Spinal cord (tissue), 9 donors: ENCODE measurements at regions not wholly inside any gene's neighbourhood (a gene's known extent, or its start where the extent isn't known, plus 50 kb on each side); places are given as distances from the start of the nearest gene placed in this dataset.
A peak's percentile ranks its signal among the peaks of the same experiment; 100 is the strongest.

ENCODE experiments used
- DNase-seq, 6 donors: peaks; one replicate each; pipeline versions ENCODE4 v3.0.0 to v3.0.0-alpha.2; 2013 to 2015; ENCODE audit warnings: low spot score in 6 of 6, low read depth in 4 of 6
- H3K27ac ChIP-seq: one replicate; pipeline ENCODE4 v1.5.1; 2013; ENCODE audit warnings: low read depth, low read length, control low read depth
- H3K27me3 ChIP-seq: one replicate; pipeline ENCODE4 v1.6.1; 2013; ENCODE audit warnings: low read length; ENCODE audit not compliant: control insufficient read depth, insufficient read depth
- H3K36me3 ChIP-seq: one replicate; pipeline ENCODE4 v1.6.1; 2013; ENCODE audit warnings: low read length; ENCODE audit not compliant: control insufficient read depth, insufficient read depth
- H3K4me1 ChIP-seq: one replicate; pipeline ENCODE4 v1.6.1; 2013; ENCODE audit warnings: low read length; ENCODE audit not compliant: control insufficient read depth, insufficient read depth
- H3K4me3 ChIP-seq: one replicate; pipeline ENCODE4 v1.5.1; 2013; ENCODE audit warnings: low read depth, low read length, control low read depth
- H3K9me3 ChIP-seq: one replicate; pipeline ENCODE4 v1.6.1; 2013; ENCODE audit warnings: low read length; ENCODE audit not compliant: control insufficient read depth, insufficient read depth
- WGBS: methylation state at CpG from one replicate; pipeline ENCODE4 v1.1.5; 2013; ENCODE audit warnings: missing lambda C conversion rate; ENCODE audit not compliant: insufficient coverage; 5-methylcytosine and 5-hydroxymethylcytosine counted together
- donor health status: healthy.

DNA sequence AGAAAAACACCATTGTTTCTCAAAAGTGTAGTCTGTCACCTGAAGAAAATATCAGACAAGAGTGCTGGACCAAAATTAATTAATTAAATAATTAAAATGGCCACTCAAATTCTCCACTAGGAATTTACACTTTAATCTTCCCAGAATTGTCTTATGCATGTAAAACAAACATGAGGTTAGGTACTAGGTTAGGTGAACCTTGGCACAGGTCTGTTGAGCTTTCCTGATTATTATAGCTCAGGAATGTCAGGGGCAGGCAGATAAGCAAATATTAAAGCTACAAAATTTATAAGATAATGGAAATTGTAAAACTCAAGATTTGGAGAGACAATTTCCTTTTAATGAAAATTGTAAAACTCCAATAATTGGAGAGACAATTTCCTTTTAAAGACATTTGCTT lies 253.2 kb downstream of the BMP4 start:
- H3K9me3 ChIP-seq: no peaks in the 10 kb centered on the region
- no peaks in the 10 kb centered on the region for H3K4me1 ChIP-seq
- DNase-seq: no peak
- H3K36me3 ChIP-seq: no peaks in the 10 kb centered on the region
- no peak overlapping the region for H3K4me3 ChIP-seq
- H3K27me3 ChIP-seq: no peaks in the 10 kb centered on the region
- no peak overlapping the region for H3K27ac ChIP-seq

DNA sequence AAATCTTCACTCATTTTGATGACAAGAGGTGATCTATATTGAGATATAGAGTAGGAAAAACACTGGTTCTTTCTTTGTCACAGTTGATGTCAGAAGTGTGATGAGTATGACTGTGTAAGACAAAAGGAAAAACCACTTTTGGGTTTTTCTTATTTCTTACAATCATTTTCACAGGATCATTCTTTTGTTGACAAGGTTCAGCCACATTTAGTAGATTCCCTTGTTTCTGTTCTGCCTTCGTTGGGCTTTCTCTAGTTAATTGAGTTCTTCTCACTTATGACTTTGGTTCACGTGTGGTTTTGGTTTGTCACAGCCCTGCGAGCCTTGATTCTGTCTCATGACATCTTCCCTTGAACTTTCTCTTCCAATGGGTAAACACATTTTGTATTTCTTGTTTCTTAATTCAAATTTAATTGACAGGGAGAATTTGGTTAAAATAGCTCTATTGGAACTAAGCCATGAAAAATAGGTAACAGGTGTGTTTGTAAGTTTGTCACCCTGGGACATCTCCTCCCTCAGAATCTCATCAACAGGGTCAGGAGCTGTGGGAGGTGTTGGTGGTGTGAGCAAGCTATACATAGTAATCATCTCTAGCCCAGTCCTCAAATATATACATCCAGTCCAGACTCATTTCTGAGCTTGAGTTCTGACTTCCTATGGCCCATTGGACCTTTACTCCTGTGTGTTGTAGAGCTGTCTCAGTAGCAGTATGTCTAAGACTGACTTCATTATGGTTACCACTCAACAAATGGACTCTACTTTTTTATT lies 255.3 kb downstream of the BMP4 start:
- no peaks in the 10 kb centered on the region for H3K36me3 ChIP-seq
- DNase-seq: no peak
- no peaks in the 10 kb centered on the region for H3K9me3 ChIP-seq
- no peaks in the 10 kb centered on the region for H3K4me1 ChIP-seq
- no CpG with 5 or more reads among the region's 3 CpGs for WGBS
- H3K27ac ChIP-seq: no peak overlapping the region
- H3K4me3 ChIP-seq: no peak overlapping the region
- no peaks in the 10 kb centered on the region for H3K27me3 ChIP-seq

DNA sequence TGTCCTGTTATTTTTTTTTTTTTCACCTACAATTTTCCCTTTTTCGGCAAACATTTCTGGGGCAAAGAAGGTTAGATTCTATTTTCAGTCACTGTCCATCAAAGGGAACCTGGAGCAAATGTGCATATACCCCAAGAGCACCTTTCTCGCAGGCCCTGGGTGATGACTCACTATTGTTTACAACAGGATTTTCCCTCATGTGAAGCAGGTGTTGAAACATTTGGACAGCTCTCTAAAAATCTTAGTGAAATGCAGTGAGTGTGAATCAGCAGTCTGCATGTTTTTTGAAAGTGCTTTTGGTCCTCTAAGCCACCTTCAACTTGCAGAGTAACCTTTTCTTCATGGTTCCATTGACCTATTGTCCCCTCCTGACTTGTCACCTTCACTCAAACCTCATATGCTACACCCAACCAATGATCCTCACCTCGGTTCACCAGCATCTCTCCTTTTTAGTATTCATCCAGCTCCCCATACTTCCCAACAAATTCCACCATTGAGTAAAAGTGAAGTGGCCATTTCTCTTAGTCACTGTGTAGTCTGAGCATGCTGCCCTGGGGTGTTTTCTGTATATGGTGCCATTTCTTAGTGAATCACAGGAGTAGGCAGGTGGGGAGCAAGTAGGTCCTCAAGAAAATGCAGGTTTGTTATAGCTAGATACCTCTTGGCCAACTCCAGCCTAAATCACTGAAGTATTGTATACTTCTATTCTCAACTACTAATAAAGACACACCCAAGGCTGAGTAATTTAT lies 260.2 kb downstream of the BMP4 start:
- no peaks in the 10 kb centered on the region for H3K36me3 ChIP-seq
- H3K9me3 ChIP-seq: no peaks in the 10 kb centered on the region
- DNase-seq: no peak
- no peaks in the 10 kb centered on the region for H3K4me1 ChIP-seq
- H3K4me3 ChIP-seq: no peak overlapping the region
- no peak overlapping the region for H3K27ac ChIP-seq
- no peaks in the 10 kb centered on the region for H3K27me3 ChIP-seq
- no CpG with 5 or more reads among the region's 3 CpGs for WGBS

DNA sequence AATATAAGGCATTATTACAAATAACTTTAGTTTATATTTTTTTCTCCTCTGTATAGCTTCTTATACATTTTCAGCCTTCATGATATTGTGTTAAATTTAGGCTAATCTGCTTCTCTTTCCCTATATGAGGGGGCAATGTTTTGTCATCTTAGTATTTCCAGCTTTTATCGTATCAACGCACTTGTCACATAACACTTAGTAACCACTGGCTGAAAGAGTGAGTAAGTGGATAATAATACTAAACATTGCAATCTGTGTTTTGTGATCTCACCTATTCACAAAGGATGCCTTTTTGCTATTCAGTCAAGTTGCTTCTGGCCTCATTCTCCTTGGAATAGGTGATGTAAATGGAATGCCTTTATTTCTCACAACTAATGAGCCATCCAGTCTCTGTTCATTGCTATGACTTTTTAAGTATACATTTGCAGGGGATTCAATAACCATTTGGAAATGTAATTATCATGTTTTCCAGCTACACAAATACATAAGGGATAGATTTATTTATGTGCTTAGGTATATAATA lies 260.9 kb downstream of the BMP4 start:
- no peaks in the 10 kb centered on the region for H3K4me1 ChIP-seq
- H3K27ac ChIP-seq: no peak overlapping the region
- H3K36me3 ChIP-seq: no peaks in the 10 kb centered on the region
- H3K9me3 ChIP-seq: no peaks in the 10 kb centered on the region
- no peak overlapping the region for H3K4me3 ChIP-seq
- DNase-seq: peak in 1 of 6 donors; percentile 60
- no peaks in the 10 kb centered on the region for H3K27me3 ChIP-seq
- WGBS: no CpG with 5 or more reads among the region's 2 CpGs

DNA sequence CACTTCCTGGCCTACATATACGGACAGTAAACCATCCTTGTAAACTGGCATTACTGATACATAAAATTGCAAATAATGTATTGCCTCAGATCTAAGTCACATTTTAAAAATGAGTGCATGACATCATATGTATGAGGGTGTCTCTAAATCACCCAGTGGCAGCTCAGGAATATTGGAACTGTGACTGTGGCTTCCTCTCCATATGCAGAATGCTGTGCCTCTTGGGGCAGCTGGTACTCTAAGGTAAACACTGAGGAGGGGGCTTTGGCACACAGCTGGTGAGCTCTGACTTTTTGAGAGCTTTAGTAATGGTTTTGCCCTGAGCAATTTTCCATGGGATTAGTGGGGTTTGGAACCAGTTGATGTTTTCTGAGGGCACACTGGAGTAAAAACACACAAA lies 263.7 kb downstream of the BMP4 start:
- no peaks in the 10 kb centered on the region for H3K9me3 ChIP-seq
- H3K4me1 ChIP-seq: no peaks in the 10 kb centered on the region
- H3K27me3 ChIP-seq: no peaks in the 10 kb centered on the region
- no CpG with 5 or more reads among the region's 1 CpG for WGBS
- no peak for DNase-seq
- H3K4me3 ChIP-seq: no peak overlapping the region
- no peaks in the 10 kb centered on the region for H3K36me3 ChIP-seq
- H3K27ac ChIP-seq: no peak overlapping the region

DNA sequence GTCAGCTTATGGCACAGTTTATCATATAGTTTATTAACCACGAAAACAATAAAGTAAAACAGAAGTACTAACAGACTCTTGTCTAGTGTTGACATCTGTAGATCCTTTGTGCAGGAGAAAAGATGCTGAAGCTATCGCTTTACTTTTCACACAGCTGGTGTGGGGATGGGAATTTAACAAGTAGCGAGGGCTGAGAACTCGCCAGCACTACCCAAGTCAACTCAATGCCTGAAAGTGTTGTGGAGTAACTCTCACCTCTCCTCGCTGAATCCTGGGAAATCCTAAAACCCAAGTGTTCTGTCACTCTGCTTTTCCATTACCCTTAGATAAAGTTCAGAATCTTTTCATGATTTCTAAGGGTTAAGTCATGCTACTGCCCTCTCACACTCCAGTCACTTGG lies 264.2 kb downstream of the BMP4 start:
- no peaks in the 10 kb centered on the region for H3K9me3 ChIP-seq
- H3K27me3 ChIP-seq: no peaks in the 10 kb centered on the region
- no peaks in the 10 kb centered on the region for H3K4me1 ChIP-seq
- H3K4me3 ChIP-seq: no peak overlapping the region
- WGBS: 86% methylated on average over 2 of the region's 5 CpGs
- DNase-seq: no peak
- no peaks in the 10 kb centered on the region for H3K36me3 ChIP-seq
- H3K27ac ChIP-seq: no peak overlapping the region

DNA sequence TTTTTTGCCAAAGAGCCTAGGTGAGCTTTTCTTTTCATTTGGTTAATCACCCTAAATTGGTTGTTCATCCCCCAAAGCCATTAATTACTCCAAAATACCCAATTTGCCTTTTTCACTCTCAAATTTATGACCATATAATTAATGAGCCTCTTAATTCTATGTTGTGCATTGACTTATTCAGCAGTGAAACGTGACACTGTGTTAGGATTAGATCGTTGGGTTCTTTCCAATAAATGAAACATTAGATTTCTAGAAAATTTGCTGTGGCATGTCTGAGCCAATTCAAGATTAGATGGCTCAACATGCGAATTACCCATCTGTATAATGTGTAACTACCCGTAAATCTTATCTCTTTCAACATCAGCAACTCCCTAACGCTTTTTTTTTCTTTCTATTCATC lies 273.4 kb downstream of the BMP4 start:
- Histone ChIP-seq H3K27ac (no peak overlapping the region), H3K4me1 (no peaks in the 10 kb centered on the region), H3K9me3 (no peaks in the 10 kb centered on the region), H3K4me3 (no peak overlapping the region), H3K27me3 (no peaks in the 10 kb centered on the region), H3K36me3 (no peaks in the 10 kb centered on the region)
- no CpG with 5 or more reads among the region's 5 CpGs for WGBS
- DNase-seq: peak in 2 of 6 donors; percentile 1 to 7

DNA sequence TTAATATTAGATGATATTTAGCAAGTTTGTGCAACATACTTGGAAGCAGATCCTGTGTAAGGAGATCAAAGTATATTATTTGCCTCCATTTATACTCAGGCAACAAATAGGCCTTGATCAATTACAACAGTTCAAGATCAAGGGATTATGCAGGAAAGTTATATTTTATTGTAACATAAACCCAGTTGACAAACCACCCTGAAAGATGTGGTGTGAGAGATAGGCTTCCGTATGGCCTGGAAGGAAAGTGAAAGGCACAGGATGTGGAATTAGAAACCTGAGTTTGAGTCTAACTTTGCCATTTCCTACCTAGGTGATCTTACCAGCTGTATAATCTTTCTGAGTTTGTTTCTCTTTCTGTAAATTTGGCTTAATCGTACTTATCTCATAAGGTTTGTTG lies 284.1 kb downstream of the BMP4 start:
- no peak for DNase-seq
- Histone ChIP-seq H3K9me3 (no peaks in the 10 kb centered on the region), H3K27ac (no peak overlapping the region), H3K36me3 (no peaks in the 10 kb centered on the region), H3K4me1 (no peaks in the 10 kb centered on the region), H3K27me3 (no peaks in the 10 kb centered on the region), H3K4me3 (no peak overlapping the region)
- no CpG with 5 or more reads among the region's 2 CpGs for WGBS

DNA sequence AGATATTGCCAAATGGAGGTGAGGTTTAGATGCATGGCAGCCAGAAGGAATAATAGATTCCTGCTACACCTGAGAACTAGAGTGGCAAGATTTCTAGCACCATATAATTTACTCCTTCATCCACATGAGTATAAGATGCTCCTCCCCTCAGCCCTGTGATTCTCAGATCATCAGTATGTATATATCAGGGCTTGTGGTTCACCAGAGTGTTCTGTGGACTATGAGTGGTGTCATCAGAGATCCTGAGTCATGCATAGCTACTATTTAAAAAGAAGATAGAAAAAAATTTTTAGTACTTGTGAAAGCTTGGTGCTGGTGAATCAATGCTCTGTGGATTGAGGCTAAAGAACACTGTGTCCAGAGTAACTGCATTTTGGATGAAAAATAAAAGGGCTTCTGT lies 285.9 kb downstream of the BMP4 start:
- Histone ChIP-seq H3K4me1 (no peaks in the 10 kb centered on the region), H3K4me3 (no peak overlapping the region), H3K9me3 (no peaks in the 10 kb centered on the region), H3K27ac (no peak overlapping the region), H3K36me3 (no peaks in the 10 kb centered on the region), H3K27me3 (no peaks in the 10 kb centered on the region)
- no peak for DNase-seq

DNA sequence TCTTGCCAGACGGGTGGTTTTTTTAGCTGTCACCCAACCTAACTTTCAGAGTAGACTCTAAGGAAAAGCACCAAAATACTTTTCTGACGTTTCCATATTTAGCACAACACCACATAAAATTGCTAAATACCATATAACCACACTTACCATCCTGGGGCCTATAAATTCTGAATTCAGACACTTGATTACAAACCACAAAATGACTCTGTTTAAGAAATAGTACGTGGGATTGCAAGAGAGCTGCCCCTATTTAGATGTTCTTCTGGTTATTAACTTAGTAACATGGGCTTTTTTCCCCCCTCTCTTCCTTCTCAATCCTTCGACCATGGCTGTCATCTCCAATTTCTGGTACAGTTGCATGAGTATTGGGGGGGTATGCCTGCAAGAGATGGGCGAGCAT lies 287.7 kb downstream of the BMP4 start:
- no peak overlapping the region for H3K27ac ChIP-seq
- no peaks in the 10 kb centered on the region for H3K4me1 ChIP-seq
- no peaks in the 10 kb centered on the region for H3K27me3 ChIP-seq
- no peaks in the 10 kb centered on the region for H3K9me3 ChIP-seq
- no peaks in the 10 kb centered on the region for H3K36me3 ChIP-seq
- no peak for DNase-seq
- H3K4me3 ChIP-seq: no peak overlapping the region
- WGBS: 94% methylated on average over 2 of the region's 5 CpGs
